Body of pancreas (tissue), 4 donors: ENCODE measurements at regions not wholly inside any gene's neighbourhood (a gene's known extent, or its start where the extent isn't known, plus 50 kb on each side); places are given as distances from the start of the nearest gene placed in this dataset.

Experiments used
- ATAC-seq: fragments of 150-250 bp; one replicate; pipeline ENCODE4 v1.9.1; 2016
- DNase-seq, 4 donors: peaks; one replicate each; pipeline ENCODE4 v3.0.0-alpha.2; 2019
- H3K27ac ChIP-seq, 4 donors: fragments of 200-600 bp; sonication (generic); 1 replicate in 3 of 4; 2 replicates in 1 of 4; pipeline versions ENCODE4 v1.5.1 to v1.6.1; 2016 to 2019; ENCODE audit warnings: mild to moderate bottlenecking in 1 of 4, mixed read lengths in 1 of 4, moderate library complexity in 1 of 4
- H3K27me3 ChIP-seq, 2 donors: fragments of 200-600 bp; sonication (generic); one replicate each; pipeline ENCODE4 v1.6.0; 2016; ENCODE audit warnings: mild to moderate bottlenecking in 1 of 2
- H3K36me3 ChIP-seq, 2 donors: fragments of 200-600 bp; sonication (generic); replicated peaks in 1 of 2; 2 replicates each; pipeline ENCODE4 v1.5.1; 2016; ENCODE audit warnings: low read depth in 2 of 2; ENCODE audit not compliant: insufficient read depth in 1 of 2
- H3K4me1 ChIP-seq: fragments of 200-600 bp; sonication (generic); one replicate; pipeline ENCODE4 v1.6.0; 2016
- H3K4me3 ChIP-seq, 2 donors: fragments of 200-600 bp; sonication (generic); 1 replicate in 1 of 2; 2 replicates in 1 of 2; pipeline ENCODE4 v1.5.1; 2016 to 2019
- H3K9me3 ChIP-seq, 3 donors: fragments of 200-600 bp; sonication (generic); 1 replicate in 2 of 3; 2 replicates in 1 of 3; pipeline ENCODE4 v1.5.1; 2016
- CTCF ChIP-seq, 7 experiments: fragments of 450-650 bp in 4 of 7; fragments of 200-600 bp in 3 of 7; sonication (generic) in 3 of 7; IDR thresholded peaks; one replicate each; pipeline ENCODE4 v1.5.1; 2016 to 2019; ENCODE audit warnings: antibody characterized with exemption in 7 of 7
- POLR2A ChIP-seq, 3 donors: fragments of 450-650 bp; IDR thresholded peaks; one replicate each; pipeline ENCODE4 v1.6.1; 2016; ENCODE audit warnings: antibody characterized with exemption in 3 of 3, mild to moderate bottlenecking in 2 of 3
- WGBS, 2 donors: methylation state at CpG; one replicate each; pipeline ENCODE4 v1.1.5; 2017; 5-methylcytosine and 5-hydroxymethylcytosine counted together
- intact Hi-C: fragments of 100-400 bp; cut with DNase I; formaldehyde crosslinking; loops from one replicate; pipeline ENCODE4 v1.15.1; 2023

GRCh38 chr21:17989780-17990179 lies 170.6 kb upstream of the C21orf91 start:
- no peak for TF ChIP-seq POLR2A (IDR thresholded peaks at IDR 0.05)
- TF ChIP-seq CTCF (IDR thresholded peaks at IDR 0.05), result no peak
- no peaks in the 10 kb centered on the region for H3K27me3 ChIP-seq
- 32 to 46% methylated on average over 3 of the region's 3 CpGs for WGBS, 2 donors
- no peaks in the 10 kb centered on the region for H3K9me3 ChIP-seq
- intact Hi-C loops, result no loop called here
- ATAC-seq, result no peak
- H3K4me1 ChIP-seq, result no peaks in the 10 kb centered on the region
- no peak overlapping the region for H3K4me3 ChIP-seq
- no peak overlapping the region for H3K27ac ChIP-seq
- no peak for DNase-seq
- H3K36me3 ChIP-seq, result no peaks in the 10 kb centered on the region

DNA sequence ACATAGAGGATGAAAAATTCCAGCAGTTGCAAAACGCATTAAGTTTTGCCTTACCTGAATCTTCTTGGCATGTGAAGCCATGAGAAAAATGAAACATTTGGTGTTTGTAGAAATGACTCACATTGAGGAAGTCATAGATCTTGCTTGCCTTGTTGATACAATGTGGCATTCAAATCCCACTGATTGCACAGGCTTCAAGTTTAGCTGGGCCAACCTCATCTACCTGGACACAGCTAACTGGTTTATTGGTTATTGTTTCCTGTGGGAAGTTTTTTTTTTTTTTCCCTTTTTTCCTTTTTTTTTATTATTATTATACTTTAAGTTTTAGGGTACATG lies 168.9 kb upstream of the C21orf91 start:
- H3K27ac ChIP-seq, result no peak overlapping the region
- H3K36me3 ChIP-seq, result no peaks in the 10 kb centered on the region
- H3K4me3 ChIP-seq, result no peak overlapping the region
- no peaks in the 10 kb centered on the region for H3K27me3 ChIP-seq
- no peak for ATAC-seq
- H3K4me1 ChIP-seq, result no peaks in the 10 kb centered on the region
- intact Hi-C loops, result no loop called here
- TF ChIP-seq POLR2A (IDR thresholded peaks at IDR 0.05) (no peak), CTCF (IDR thresholded peaks at IDR 0.05) (no peak)
- H3K9me3 ChIP-seq, result no peaks in the 10 kb centered on the region
- no peak for DNase-seq
- WGBS, 2 donors, result 27 to 41% methylated on average over 1 of the region's 1 CpG

DNA sequence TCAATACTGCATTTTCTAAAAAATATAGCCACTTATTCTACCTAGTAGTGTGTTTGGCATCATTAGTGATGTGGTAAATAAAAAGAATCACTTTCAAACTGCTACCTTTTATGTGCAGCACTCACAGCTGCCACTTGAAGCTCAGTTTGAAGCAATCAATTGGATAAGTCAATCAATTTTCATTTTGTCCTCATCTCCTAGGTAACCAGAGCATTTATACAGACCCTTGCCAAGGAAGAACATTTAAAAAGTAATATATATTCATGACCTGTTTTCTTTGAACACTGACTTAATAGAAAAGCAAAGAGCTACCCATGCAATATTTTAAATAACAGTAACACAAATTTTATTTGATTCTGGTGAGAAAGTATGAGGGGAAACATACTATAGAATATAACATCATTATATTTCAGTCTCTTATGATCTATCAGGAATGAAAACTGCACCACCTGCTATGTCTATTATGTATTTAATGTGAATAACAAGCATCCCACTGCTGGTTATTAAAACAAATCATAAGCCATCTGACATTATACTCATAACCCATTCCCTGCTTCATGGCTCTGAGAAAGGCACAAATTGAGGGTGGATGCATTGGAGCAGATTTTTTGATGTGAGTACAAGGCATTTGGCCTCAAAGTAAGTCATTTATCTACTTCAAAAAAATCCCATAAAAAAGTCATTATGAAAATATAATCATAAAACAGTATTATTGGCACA lies 168.4 kb upstream of the C21orf91 start:
- no peak for ATAC-seq

GRCh38 chr21:17981060-17981740 lies 162.0 kb upstream of the C21orf91 start:
- ATAC-seq (peak; percentile 52), DNase-seq (no peak)
- no peaks in the 10 kb centered on the region for H3K36me3 ChIP-seq
- 40% methylated on average over 4 of the region's 4 CpGs for WGBS, 2 donors
- no peak overlapping the region for H3K4me3 ChIP-seq
- H3K4me1 ChIP-seq, result no peaks in the 10 kb centered on the region
- intact Hi-C loops, result no loop called here
- no peaks in the 10 kb centered on the region for H3K27me3 ChIP-seq
- H3K27ac ChIP-seq, result peak overlapping the region in 1 of 4 donors; percentile 28
- no peak for TF ChIP-seq POLR2A (IDR thresholded peaks at IDR 0.05)
- TF ChIP-seq CTCF (IDR thresholded peaks at IDR 0.05), result no peak
- no peaks in the 10 kb centered on the region for H3K9me3 ChIP-seq

More for the DNA sequence above, 168.4 kb upstream of the C21orf91 start:
- TF ChIP-seq POLR2A (IDR thresholded peaks at IDR 0.05), result no peak
- TF ChIP-seq CTCF (IDR thresholded peaks at IDR 0.05), result no peak
- H3K27me3 ChIP-seq, result no peaks in the 10 kb centered on the region
- H3K27ac ChIP-seq, result no peak overlapping the region
- H3K9me3 ChIP-seq, result no peaks in the 10 kb centered on the region
- no peaks in the 10 kb centered on the region for H3K4me1 ChIP-seq
- H3K4me3 ChIP-seq, result no peak overlapping the region
- intact Hi-C loops, result no loop called here
- no peaks in the 10 kb centered on the region for H3K36me3 ChIP-seq
- DNase-seq, result no peak

DNA sequence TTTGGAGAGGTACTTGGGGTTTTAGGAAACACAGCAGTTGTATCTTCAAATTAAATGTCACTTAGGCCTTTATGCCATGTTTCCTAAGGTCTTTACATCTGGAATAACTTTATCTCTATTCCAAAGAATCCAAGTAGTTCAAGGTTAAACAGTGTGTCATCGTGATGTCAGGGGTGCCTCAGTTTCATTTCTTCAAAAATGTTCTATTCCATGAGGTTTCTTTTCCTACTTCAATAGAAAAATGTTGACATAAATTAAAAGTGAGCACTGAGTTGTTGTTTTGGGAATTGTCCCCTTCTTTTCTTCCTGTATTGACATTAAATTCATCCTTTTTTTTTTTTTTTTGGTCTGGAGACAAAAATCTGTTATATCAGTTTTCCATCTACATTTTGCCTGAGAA lies 160.6 kb upstream of the C21orf91 start:
- no peak overlapping the region for H3K4me3 ChIP-seq
- H3K9me3 ChIP-seq, result no peaks in the 10 kb centered on the region
- H3K4me1 ChIP-seq, result no peaks in the 10 kb centered on the region
- H3K27me3 ChIP-seq, result no peaks in the 10 kb centered on the region
- no peak for TF ChIP-seq CTCF (IDR thresholded peaks at IDR 0.05)
- no peak for TF ChIP-seq POLR2A (IDR thresholded peaks at IDR 0.05)
- H3K27ac ChIP-seq, result peak overlapping the region in 1 of 4 donors; percentile 28
- no peak for ATAC-seq
- WGBS, 2 donors, result 40 to 44% methylated on average over 1 of the region's 1 CpG
- intact Hi-C loops, result no loop called here
- H3K36me3 ChIP-seq, result no peaks in the 10 kb centered on the region
- no peak for DNase-seq
